IgD-negative memory B cell (primary cell): ENCODE measurements at regions not wholly inside any gene's neighbourhood (a gene's known extent, or its start where the extent isn't known, plus 50 kb on each side); places are given as distances from the start of the nearest gene placed in this dataset.
A peak's percentile ranks its signal among the peaks of the same experiment; 100 is the strongest.

Source experiments
- H3K27ac Mint-ChIP-seq, 3 donors: one replicate each; pipeline ENCODE4 v1.8.0; 2020 to 2022; ENCODE audit warnings: mild to moderate bottlenecking in 3 of 3, mixed read lengths in 3 of 3, moderate library complexity in 1 of 3
- H3K27me3 Mint-ChIP-seq: one replicate; pipeline ENCODE4 v1.8.0; 2021; ENCODE audit warnings: mixed read lengths
- H3K36me3 Mint-ChIP-seq: one replicate; pipeline ENCODE4 v1.8.0; 2020; ENCODE audit warnings: mild to moderate bottlenecking, mixed read lengths
- H3K4me1 Mint-ChIP-seq, 3 donors: one replicate each; pipeline ENCODE4 v1.8.0; 2020 to 2022; ENCODE audit warnings: mixed read lengths in 3 of 3, mild to moderate bottlenecking in 1 of 3
- H3K4me3 Mint-ChIP-seq, 4 donors: one replicate each; pipeline ENCODE4 v1.8.0; 2020 to 2022; ENCODE audit warnings: mild to moderate bottlenecking in 4 of 4, mixed read lengths in 4 of 4, moderate library complexity in 3 of 4
- H3K9me3 Mint-ChIP-seq, 3 donors: one replicate each; pipeline ENCODE4 v1.8.0; 2020 to 2021; ENCODE audit warnings: mixed read lengths in 3 of 3, mild to moderate bottlenecking in 1 of 3

GRCh38 chr4:100819505-100819904, 301.7 kb upstream of the EMCN start:
- Mint-ChIP-seq H3K27me3 (no peaks in the 10 kb centered on the region), H3K36me3 (no peaks in the 10 kb centered on the region), H3K4me3 (no peak overlapping the region), H3K27ac (no peak overlapping the region), H3K9me3 (no peaks in the 10 kb centered on the region), H3K4me1 (no peaks in the 10 kb centered on the region)

DNA sequence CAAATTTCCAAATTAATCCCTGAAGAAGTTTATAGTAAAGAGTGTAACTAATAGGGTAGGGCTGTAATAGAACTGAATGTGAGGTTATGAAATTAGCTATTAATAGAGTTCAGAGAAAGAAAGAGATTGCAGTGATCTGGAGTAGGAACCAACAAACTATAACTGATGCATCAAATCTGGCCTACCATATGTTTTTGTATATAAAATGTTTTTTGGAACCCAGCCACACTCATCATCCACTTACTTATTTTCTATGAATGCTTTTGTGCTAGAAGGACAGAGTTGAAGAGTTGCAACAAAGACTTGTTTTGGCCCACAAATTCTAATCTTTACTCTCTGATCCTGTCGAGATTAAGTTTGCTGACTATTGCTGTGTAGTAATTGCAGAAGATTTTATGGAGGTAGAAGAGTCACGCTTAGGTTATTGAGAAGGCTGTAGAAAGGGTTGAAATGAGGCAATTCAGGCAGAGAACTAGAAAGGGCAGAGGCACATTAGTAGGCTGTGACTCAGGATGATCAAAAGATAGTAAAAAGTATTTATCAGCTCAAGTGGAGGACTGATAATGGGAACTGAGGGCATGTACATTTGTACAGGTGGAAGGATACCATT, 298.7 kb upstream of the EMCN start:
- H3K27me3 Mint-ChIP-seq: no peaks in the 10 kb centered on the region
- H3K4me3 Mint-ChIP-seq: no peak overlapping the region
- no peak overlapping the region for H3K27ac Mint-ChIP-seq
- H3K4me1 Mint-ChIP-seq: no peaks in the 10 kb centered on the region
- peaks cover 0 to 2% (median 0%) of the 10 kb centered on the region in 3 donors for H3K9me3 Mint-ChIP-seq
- H3K36me3 Mint-ChIP-seq: no peaks in the 10 kb centered on the region

DNA sequence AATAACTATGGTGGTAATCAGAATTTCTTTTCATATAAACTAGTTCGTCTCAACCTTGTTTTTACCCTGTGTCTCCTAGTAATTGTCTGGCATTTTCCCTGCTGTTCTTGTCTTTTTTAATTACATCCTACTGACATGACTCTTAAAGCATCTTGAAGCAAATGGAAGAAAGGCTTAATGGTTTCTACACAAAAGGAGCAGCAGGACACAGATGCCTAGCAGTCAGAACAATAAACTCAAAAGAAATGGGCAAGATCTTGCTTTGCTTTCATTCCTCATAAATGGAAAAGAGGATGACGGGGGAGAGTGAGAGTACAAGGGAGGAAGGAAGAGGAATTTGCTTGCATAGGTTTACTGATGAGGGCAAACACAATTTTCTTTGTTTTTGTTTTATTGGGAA, 293.2 kb upstream of the EMCN start:
- Mint-ChIP-seq H3K4me3 (no peak overlapping the region), H3K27ac (no peak overlapping the region), H3K27me3 (no peaks in the 10 kb centered on the region), H3K9me3 (peaks cover 0 to 2% (median 0%) of the 10 kb centered on the region in 3 donors), H3K36me3 (no peaks in the 10 kb centered on the region), H3K4me1 (no peaks in the 10 kb centered on the region)

DNA sequence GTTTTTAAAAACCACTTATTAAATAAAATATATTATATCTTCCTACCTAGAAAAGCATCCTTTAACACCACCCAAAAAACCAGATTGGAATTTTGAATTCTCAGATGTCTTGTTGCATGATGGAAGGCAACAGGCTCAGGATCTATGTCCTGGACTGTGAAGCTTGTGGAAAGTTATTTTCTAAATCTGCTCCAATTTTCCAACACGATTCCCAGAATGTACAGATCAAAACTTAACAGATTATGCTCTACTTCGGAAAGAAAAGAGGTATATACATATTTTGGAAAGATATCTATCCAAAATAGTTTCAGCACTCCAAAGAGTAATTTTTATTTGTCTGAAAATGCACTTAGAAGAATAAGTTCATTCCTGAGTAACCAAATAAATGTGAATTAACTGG, 291.7 kb upstream of the EMCN start:
- no peak overlapping the region for H3K27ac Mint-ChIP-seq
- no peaks in the 10 kb centered on the region for H3K4me1 Mint-ChIP-seq
- H3K36me3 Mint-ChIP-seq: no peaks in the 10 kb centered on the region
- peaks cover 0 to 2% (median 0%) of the 10 kb centered on the region in 3 donors for H3K9me3 Mint-ChIP-seq
- no peaks in the 10 kb centered on the region for H3K27me3 Mint-ChIP-seq
- H3K4me3 Mint-ChIP-seq: no peak overlapping the region

- H3K36me3 Mint-ChIP-seq: no peaks in the 10 kb centered on the region
- H3K9me3 Mint-ChIP-seq: peaks cover 0 to 2% (median 0%) of the 10 kb centered on the region in 3 donors
- H3K27ac Mint-ChIP-seq: no peak overlapping the region
- H3K4me3 Mint-ChIP-seq: no peak overlapping the region
- H3K27me3 Mint-ChIP-seq: no peaks in the 10 kb centered on the region
- H3K4me1 Mint-ChIP-seq: no peaks in the 10 kb centered on the region
These were observed 289.2 kb upstream of the EMCN start for GRCh38 chr4:100806988-100807387.

GRCh38 chr4:100805538-100805937, 287.7 kb upstream of the EMCN start:
- Mint-ChIP-seq H3K4me3 (no peak overlapping the region), H3K36me3 (no peaks in the 10 kb centered on the region), H3K27me3 (no peaks in the 10 kb centered on the region), H3K4me1 (no peaks in the 10 kb centered on the region), H3K9me3 (peaks cover 0 to 2% (median 0%) of the 10 kb centered on the region in 3 donors), H3K27ac (no peak overlapping the region)

DNA sequence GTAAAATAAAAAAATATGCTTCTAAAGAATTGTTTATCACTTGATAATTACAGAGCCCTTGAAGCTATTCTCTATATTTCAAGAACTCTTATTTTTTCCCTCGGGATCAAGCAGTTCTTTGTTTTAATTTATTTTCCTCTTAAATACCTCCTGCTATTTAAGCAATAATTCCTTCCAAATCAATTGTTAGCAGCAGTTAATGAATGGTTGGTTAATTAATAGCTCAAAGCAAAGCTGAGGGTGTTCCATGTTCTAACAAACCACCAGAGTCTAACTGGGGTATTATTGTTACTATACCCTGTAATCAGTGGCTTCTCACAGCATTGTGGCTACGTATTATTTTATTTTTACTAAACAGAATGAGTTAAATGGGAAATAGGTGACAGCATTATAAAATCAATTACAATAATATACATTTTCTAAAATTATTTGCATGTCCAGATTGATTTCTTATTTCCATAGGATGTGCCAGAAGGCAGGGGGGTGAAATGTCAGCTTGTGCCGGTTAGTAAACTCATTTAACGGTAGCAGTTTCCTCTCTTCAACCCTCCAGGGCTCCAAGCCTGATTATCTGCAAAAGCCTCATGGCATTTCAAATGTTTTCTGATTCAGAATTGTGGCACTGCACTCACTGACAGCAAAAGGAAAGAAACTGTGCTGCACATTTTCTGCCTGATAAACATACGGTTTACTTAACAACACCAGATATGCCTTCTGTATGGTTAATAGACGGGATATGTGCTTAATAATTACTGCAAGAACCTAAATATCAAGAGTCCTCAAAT, 286.9 kb upstream of the EMCN start:
- Mint-ChIP-seq H3K27me3 (no peaks in the 10 kb centered on the region), H3K4me3 (no peak overlapping the region), H3K27ac (no peak overlapping the region), H3K9me3 (peaks cover 0 to 3% (median 2%) of the 10 kb centered on the region in 3 donors), H3K4me1 (no peaks in the 10 kb centered on the region), H3K36me3 (peaks cover 2% of the 10 kb centered on the region)

- Mint-ChIP-seq H3K27me3 (no peaks in the 10 kb centered on the region), H3K27ac (no peak overlapping the region), H3K4me1 (no peaks in the 10 kb centered on the region), H3K4me3 (no peak overlapping the region), H3K9me3 (peaks cover 0 to 3% (median 2%) of the 10 kb centered on the region in 3 donors), H3K36me3 (peaks cover 2% of the 10 kb centered on the region)
These were observed 285.9 kb upstream of the EMCN start for GRCh38 chr4:100803751-100804150.

- Mint-ChIP-seq H3K27me3 (no peaks in the 10 kb centered on the region), H3K36me3 (peaks cover 2% of the 10 kb centered on the region), H3K4me3 (no peak overlapping the region), H3K27ac (no peak overlapping the region), H3K4me1 (no peaks in the 10 kb centered on the region), H3K9me3 (peaks cover 0 to 3% (median 2%) of the 10 kb centered on the region in 3 donors)
These were observed 282.1 kb upstream of the EMCN start for GRCh38 chr4:100799761-100800539.

DNA sequence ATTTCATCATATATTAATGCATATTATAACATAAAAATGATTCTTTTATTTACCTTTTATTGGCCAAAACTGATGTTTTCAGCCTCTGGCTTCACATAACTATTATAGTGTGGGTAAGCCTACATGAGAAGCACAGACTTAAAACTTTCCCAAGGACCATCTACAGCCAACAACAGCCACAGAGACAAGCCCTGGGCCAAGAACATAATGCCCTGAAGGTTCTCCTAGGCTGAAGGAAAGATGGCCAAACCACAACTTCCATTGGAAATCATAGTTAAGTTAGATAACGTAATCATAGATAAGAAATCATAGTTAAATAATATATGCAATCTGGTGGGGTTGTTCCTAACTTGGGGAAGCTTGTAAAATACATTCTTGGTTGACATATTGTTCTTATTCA, 280.0 kb upstream of the EMCN start:
- Mint-ChIP-seq H3K27me3 (no peaks in the 10 kb centered on the region), H3K4me1 (no peaks in the 10 kb centered on the region), H3K9me3 (peaks cover 0 to 3% (median 0%) of the 10 kb centered on the region in 3 donors), H3K36me3 (peaks cover 2% of the 10 kb centered on the region), H3K4me3 (no peak overlapping the region), H3K27ac (no peak overlapping the region)

DNA sequence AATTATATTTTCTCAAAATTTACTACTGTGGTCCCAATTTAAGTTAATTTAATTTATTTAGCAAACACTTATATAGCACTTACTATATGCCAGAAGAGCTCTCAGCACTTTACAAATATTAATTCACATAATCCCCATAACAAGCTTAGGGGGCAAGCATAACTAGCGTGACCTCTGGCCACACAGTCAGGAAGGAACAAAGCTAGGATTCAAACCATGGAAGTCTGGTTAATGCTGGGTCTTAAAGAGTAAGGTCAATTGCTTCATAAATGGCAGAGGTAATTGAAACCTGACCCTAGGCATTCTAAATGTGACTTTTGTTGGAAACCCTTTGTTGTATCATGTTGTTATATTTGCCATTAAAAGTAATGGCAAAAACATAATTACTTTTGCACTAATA, 279.5 kb upstream of the EMCN start:
- H3K27ac Mint-ChIP-seq: no peak overlapping the region
- no peak overlapping the region for H3K4me3 Mint-ChIP-seq
- peaks cover 0 to 3% (median 0%) of the 10 kb centered on the region in 3 donors for H3K9me3 Mint-ChIP-seq
- H3K36me3 Mint-ChIP-seq: peaks cover 2% of the 10 kb centered on the region
- H3K27me3 Mint-ChIP-seq: no peaks in the 10 kb centered on the region
- no peaks in the 10 kb centered on the region for H3K4me1 Mint-ChIP-seq

- no peaks in the 10 kb centered on the region for H3K27me3 Mint-ChIP-seq
- no peak overlapping the region for H3K27ac Mint-ChIP-seq
- H3K9me3 Mint-ChIP-seq: peaks cover 0 to 3% (median 0%) of the 10 kb centered on the region in 3 donors
- no peak overlapping the region for H3K4me3 Mint-ChIP-seq
- peaks cover 2% of the 10 kb centered on the region for H3K36me3 Mint-ChIP-seq
- H3K4me1 Mint-ChIP-seq: no peaks in the 10 kb centered on the region
These were observed 278.5 kb upstream of the EMCN start for GRCh38 chr4:100796332-100796731.

GRCh38 chr4:100795581-100795980, 277.8 kb upstream of the EMCN start:
- H3K9me3 Mint-ChIP-seq: peaks cover 0 to 3% (median 0%) of the 10 kb centered on the region in 3 donors
- no peak overlapping the region for H3K4me3 Mint-ChIP-seq
- peaks cover 2% of the 10 kb centered on the region for H3K36me3 Mint-ChIP-seq
- H3K4me1 Mint-ChIP-seq: no peaks in the 10 kb centered on the region
- no peak overlapping the region for H3K27ac Mint-ChIP-seq
- no peaks in the 10 kb centered on the region for H3K27me3 Mint-ChIP-seq

GRCh38 chr4:100790836-100791615, 273.2 kb upstream of the EMCN start:
- no peaks in the 10 kb centered on the region for H3K4me1 Mint-ChIP-seq
- H3K9me3 Mint-ChIP-seq: no peaks in the 10 kb centered on the region
- peaks cover 3% of the 10 kb centered on the region for H3K27me3 Mint-ChIP-seq
- no peaks in the 10 kb centered on the region for H3K36me3 Mint-ChIP-seq
- H3K27ac Mint-ChIP-seq: no peak overlapping the region
- H3K4me3 Mint-ChIP-seq: no peak overlapping the region

GRCh38 chr4:100789991-100790390, 272.2 kb upstream of the EMCN start:
- Mint-ChIP-seq H3K27me3 (peaks cover 3% of the 10 kb centered on the region), H3K4me1 (no peaks in the 10 kb centered on the region), H3K27ac (no peak overlapping the region), H3K36me3 (no peaks in the 10 kb centered on the region), H3K9me3 (no peaks in the 10 kb centered on the region), H3K4me3 (peak overlapping the region in 1 of 4 donors; percentile 30)
